DMS 273 (cell line): ENCODE measurements at regions not wholly inside any gene's neighbourhood (a gene's known extent, or its start where the extent isn't known, plus 50 kb on each side); places are given as distances from the start of the nearest gene placed in this dataset.

Source experiments
- DNase-seq: peaks from one replicate; lab custom pipeline; 2025; ENCODE audit not compliant: unreplicated experiment; lab: John Stamatoyannopoulos, UW

DNA sequence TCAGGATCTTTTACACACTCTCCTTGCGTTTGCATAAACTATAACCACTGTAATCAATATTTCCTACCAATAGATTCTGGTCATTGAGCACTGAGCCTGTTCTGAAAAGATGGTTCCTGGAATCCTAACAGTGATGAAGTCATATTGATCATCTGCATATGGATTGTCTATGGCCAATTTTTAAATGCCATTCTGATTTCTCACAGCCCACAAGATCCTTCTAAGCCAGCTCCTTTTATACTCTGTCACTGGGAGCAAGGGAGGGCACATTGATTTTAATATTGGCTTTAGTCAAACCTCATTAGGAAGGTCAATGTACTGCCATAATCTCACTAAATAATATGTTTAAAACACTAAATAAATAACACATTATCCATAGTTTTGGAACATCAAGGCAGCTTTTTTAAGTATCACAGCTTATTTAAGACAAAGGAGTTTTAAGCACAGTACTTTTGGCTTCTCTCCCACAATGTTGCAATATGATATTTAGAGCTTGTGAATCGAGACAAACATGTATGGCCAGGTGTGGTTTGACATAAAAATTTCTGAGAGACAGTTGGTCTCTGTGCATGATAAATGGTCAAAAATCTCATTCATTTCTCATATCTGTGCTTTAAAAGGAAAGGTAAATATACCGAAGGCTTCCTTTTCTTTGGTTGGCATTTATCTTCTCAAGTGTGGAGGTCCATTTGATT, 267.3 kb downstream of the MTX2 start:
- no peak for DNase-seq

DNA sequence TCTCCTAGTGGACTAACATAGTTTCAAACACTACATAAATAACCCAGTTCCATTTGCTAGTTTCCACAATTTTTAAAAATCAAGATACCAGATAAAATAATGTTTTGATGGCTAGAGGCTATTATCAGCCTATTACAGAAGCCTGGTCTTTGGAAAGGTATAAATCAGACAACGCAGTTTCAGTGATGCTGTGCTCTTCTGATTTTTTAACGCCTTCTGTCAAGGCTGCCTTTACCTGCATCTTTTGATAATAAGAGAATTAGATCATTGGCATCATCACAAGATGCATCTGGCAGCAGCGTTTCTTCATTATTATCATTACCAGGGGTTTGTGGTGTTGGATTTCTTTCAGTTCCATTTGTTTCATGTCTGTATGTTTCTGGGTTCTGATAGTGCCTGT, 268.7 kb downstream of the MTX2 start:
- no peak for DNase-seq

DNA sequence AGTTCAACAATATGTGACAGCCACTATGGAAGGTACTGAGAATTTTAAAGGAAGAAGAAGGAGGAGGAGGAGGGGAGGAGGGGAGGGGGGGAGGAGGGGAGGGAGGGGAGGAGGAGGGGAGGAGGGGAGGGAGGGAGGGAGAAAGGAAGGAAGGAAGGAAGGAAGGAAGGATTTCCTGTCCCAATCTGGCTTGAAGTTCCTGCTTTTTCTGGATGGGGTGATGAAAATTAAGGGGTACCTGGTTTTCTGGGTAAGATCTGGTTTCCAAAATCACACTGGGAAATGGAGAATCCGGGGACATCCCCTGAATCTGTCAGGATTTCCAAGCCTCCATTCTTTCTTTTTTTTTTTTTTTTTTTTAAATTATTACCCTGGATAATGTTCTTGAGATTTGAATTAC, 271.8 kb downstream of the MTX2 start:
- no peak for DNase-seq

DNA sequence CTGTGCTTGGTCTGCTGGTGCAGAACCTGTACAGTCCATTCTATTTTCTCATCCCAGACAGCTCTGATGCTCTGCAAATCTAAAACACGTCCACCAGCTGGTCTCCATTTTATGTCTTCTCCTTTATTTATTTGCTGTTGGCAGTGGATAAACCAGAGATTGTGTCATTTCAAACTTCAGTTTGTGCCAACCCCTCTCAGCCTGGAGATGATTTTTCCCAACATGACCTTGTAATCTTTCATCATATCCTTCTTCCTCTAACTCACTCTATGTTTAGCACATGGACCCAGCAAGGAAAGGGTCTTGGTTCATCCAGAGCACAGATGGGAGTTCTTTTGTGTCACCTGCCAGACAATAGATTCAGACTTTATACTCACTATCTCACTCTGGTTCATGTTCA, 273.2 kb downstream of the MTX2 start:
- DNase-seq, result no peak

DNA sequence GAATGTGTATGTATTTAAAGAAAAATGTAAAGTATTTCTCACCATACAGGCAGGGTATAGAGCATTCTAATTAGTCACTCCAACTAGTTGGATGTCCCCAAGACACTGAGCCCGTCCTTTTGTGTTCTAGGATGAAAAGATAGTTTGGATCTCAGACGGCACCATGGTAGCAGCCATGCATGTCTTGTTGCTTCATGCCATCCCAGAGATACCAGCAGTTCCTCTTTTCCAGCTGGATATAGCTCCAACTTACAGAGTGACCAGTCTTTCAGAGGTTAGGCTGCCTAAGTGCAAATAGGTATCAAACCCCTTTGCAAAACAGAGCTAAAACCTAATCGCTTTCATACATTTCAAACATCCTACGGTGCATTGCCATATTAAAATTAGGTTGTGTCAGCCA, 275.3 kb downstream of the MTX2 start:
- DNase-seq, result no peak

DNA sequence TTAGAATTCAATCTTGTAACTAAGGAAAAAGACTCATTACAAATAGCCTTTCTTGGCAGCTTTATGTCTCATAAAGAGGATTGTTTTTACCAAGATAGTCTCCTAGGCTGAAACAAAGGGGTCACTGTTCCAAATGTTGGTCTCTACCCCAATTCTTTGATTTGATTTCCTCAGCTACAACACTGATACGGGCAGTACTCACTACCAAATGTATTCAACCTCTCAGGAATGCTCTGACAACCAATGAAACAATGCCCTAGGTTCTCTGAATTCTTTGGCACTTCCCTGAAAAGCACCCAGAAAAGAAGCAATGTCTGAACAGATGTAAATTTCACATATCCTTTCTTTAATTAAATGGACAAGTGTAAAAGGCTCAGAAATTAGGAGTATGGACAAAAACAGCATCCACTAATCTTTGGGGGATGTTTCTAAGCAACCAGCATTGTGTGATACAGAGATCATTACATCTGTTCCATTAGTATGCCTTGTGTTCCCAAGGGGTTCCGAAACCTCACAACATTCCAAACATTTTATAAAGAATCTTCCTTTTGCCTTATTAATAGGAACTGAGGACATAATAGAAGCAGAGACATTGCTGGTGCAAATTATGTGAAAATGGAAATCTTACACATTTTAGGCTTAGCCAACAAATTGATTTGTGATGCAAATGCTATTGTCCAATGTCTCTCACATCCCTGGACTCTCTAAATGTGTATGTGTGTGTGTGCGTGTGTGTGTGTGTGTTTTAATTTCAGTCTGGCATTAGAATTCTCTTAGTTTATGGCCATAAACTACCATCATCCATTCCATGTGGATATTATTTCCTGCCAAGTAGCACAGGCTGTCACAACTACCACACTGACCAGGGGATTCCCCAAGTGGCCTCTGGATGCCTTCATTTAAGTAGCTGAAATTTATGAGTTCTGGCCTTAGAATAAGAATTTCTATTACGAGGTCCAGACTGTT, 276.0 kb downstream of the MTX2 start:
- DNase-seq, result no peak

DNA sequence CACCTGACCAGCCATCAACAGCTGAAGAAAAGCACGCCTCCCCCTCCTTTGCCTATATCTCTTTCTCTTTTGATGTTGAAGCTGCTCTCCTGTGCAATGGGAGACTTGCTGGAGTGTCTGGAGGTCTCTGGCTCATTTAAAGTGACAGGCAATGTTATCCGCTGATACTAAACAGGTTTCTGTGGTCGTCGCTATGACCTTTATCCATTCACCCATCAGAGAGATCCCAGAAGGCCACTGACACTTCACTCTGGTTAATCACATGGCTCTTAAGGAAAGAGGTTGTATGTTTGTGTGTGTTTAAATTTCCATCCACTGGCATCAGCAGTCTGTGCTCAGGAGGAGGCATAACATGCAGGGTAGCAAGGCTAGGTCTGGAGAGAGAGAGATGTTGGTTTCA, 277.3 kb downstream of the MTX2 start:
- no peak for DNase-seq

DNA sequence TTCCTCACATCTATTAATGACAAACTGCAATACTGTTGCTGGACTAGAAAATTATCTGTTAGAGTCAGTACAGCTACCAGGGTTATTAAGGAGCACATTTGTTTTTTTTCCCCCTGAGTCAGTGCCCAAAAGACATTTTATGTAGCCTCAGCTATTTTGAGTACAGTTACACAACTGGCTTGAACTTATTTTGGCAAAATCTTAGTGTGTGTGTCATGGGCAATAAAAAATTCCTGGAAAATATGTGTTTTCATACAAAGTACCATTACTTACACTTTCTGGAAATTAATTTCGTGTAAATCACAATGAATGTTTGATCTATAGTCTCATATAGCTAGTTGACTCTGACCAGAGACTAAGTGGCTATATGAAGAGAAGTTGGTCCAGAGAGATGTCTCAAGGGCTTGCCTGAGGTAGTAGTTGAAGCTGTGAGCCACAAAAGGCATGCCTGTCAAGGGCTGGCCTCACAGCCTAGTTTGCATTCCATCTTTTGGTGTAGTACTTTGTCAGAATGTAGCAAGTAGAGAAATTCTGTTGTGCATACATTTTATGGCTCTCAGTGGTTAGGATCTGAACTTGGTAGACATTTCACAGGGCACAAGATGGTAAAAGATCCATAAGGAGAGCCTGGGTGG, 283.4 kb downstream of the MTX2 start:
- no peak for DNase-seq

DNA sequence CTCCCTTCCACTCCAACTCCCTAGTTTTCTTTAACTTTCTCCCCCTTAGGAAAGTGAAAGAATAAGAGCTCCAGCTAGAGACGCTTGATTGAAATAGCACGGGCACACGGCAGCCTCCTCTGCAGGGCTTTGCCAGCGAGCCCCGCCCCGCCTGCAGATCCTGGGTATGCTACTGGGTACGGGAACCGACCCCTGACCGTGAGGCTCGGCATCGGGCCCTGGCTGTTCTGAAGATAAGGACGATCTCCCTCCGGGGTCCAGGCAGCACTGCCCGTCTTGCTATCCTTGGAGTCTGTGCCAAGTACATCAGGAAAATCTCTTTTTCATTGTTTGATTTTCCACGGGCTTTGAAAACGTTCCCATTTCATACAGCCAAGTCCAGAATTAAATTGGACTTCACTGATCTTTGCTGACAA, 284.5 kb downstream of the MTX2 start:
- DNase-seq, result peak; percentile 91

DNA sequence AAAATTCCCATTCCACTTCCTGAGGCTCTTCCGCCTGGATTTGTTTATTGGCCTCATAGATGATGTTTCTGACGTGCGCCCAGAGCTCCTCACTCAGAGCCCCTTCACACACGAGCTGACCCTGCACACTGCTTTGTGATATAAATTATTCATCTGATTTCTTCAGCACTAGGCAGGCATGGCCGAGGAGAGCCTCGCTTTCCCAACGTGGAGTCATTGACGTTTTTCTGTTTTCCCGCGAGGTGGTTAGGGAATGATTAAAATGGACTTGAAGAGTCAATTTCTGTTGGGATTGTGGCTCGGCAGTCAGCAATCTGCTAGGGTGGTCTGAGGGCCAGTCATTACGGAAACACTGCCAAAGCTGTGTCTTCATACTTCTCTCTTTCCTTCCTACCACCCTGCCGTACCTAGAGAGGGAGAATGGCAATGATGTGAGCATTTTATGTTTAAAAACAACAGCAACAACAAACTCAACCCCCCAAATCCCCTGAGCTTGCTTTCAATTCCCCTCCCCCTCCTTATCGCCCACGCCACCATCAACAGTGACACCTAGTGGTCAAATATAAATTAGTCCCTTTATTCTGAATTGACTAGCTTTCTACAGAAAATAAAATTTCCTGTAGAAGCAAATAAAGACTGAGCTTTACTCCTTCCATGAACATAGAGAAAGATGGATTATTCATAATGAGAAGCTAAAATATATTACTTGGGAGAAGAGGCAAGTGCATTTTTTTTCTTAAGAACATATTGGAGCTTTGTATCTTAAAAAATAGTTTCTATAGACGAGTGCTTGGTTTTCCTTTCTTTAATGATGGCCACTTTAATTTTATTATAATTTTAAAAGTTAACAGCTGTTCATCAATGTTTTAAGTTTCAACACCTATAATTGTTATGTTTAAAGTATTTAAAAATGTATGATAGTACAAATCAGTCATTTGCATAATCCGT, 285.1 kb downstream of the MTX2 start:
- DNase-seq, result peak; percentile 85

DNA sequence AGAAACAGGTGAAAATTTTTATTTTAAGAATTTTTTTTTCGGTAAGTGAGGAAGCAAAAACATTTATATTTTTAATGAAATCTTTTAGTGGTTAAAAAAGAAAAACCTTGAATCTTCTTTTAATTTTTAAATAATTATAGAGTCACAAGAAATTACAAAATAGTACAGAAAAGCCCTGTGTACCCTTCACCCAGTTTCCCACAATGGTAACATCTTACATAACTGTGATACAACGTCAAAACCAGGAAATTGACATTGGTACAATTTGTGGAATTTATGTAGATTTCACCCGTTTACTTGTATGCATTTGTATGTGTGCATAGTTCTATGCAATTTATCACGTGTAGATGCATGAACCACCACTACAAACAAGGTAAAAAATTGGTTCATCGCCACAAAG, 285.9 kb downstream of the MTX2 start:
- no peak for DNase-seq

DNA sequence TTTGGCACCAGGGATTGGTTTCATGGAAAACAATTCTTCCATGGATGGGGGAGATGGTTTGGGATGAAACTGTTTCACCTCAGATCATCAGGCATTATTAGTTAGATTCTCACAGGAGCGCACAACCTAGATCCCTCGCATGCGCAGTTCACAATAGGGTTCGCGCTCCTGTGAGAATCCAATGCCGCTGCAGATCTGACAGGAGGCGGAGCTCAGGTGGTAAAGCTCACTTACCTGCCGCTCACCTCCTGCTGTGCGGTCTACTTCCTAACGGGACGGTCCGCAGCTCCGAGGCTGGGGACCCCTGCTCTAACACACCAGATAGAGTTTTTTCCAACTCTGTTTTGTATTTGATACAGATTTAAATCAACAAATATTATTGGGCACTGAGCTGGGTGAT, 286.5 kb downstream of the MTX2 start:
- no peak for DNase-seq

DNA sequence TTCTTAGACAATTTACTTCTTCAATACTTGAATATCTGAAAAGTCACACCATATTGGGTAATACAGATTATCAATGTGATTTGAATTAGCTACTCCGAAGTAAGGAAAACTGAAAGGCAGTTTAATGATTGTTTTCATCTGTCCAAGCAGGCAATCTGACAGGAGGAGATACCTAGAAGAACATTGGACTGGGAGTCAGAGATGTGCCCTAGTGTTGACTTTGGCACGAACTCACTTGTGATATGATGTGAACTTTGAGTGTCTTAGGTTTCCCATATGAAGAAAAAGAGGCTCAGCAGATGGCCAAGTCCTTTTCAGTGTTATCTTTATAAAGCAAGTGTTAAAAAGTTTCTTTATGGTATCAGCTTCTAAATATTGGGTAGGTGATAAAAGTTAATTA, 287.1 kb downstream of the MTX2 start:
- DNase-seq, result no peak

DNA sequence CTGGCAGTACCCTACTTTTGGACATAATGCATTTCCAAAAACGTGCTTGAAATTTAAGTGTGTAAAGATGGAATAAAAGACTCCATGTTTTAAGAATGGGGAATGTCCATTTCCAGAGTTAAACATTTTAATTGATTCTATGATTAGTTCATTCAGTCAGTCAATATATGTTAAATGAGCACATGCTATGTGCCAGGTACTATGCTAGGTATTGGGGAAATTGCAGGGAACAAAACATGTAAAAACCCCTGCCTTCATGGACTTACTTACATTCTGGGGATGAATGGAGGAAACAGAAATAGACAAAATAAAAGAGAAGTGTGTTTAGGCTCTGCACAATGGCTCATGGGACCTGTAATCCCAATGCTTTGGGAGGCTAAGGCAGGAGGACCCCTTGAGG, 288.6 kb downstream of the MTX2 start:
- no peak for DNase-seq

DNA sequence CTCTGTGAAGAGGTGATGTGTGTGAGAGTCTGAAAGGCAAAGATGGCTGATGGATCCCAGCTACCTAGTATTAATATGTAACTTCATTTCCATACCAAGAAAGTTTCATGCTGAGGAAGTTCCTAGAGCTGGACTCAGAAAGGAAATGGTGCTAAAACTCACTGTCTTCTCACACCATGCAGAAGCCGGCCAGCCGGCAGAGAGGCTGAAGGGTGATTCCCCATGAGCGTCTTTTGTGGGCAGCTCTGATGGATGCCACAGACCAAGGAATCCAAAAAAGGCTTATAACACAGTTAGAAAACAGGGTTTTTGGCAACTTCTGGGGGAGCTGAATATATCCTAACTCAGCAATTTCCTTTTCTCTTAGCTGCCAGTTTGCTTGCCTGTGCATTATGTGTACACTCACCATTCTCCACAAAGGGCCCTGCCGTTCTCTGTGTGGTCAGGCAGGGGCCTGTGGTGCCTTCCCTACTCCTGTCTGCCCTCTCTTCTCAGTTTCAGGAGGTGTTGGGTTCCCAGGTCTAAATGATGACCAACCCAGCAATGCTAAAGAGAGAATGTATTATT, 289.4 kb downstream of the MTX2 start:
- DNase-seq, result no peak

DNA sequence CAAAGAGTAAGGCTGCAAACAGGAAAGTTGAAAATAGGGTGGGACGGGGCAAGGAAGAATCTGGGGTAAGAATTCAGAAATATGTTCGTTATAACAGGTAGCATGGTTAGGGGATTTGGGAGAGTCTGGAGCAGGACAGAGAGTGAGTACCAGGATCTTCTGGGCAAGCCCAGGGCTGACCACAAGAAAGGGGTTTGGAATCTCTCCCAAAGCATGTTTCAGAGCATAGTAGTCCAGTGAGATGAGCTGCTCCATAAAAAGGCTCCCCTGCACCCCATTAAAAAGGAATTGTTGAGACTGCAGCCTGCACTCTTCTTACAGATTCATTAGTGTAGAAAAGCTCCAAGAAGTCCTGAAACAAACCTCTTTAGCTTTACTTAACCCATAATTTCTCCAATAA, 291.1 kb downstream of the MTX2 start:
- no peak for DNase-seq

DNA sequence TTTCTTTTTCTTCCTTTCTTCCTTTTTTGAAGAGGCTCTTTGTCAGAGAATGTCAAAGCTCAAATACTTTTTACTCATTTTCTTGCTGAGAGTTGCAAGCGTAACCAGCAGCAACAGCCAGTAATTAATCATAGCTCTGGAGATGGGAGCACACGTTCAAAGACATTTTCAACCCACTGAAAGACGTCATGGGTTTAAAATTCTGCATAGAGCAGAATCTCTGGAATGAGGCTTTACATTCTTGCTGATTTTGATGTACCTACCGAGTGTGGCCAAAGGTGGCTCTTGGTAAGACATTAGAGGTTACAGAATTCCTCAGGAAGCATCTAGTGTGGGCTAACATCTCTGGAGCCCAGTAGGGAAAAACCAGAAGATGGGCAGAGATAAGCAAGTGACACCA, 292.5 kb downstream of the MTX2 start:
- no peak for DNase-seq

DNA sequence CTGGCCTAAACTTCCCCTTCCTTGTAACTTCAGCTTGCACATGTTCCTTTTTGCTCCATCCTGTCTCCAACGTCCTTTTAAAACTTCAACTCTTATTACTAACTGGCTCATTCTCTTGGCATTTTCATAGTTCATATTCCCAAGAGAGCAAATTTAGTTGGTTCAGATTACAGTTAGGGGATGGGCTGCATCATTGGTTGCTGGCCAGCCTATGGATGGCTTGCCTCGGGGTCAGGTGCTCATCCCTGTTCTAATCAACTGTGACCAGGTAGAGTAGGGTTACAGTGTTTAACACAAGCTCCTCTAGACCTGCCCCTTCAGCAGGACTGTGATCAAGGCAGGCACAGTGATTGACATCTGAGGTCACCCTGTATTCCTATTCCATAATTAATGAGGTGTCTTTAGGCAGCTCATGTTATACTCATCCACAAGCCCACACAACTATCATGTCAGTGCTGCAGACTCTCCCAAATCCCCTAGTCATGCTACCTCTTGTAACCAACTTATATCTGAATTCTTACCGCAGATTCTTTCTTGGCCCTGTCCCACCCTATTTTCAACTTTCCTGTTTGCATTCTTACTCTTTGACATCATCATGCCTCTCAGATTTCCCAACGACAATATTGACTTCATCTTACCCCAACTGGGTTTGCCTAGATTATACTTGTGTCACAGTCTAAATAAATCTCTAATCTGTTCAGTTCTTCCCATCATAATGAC, 293.3 kb downstream of the MTX2 start:
- peak; percentile 5 for DNase-seq

DNA sequence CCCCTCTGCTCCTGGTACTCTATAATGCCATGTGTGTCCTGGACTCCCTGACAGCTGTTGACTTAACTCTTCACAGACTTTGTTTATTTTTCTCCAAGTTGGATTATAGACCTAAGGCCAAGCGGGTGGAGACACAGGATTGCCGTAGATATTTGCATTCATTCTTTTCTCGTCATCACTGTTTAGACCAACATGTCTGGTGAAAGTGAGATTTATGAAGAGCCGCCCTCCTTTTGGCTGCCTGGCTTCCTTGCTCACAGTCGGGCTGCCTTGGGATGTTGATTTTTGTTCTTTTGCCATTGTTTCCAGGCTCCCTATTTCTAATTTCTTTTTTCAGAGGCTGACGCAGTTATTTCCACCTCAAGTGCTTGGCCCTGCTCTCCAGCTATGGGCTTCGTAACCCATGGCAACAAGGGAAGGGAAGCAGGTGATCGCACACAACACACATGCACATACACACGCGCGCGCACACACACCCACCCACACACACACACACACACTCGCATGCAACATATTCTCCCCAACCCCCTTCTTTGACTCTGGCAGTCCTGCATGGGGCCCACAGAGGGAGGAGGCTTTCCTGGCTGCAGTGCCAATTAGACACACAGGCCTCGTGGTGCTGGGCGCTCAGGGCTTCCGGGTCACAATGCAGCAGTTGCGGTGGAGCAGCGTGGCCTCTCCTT, 296.5 kb downstream of the MTX2 start:
- DNase-seq, result peak; percentile 9
